Lower leg skin (tissue), 4 donors: ENCODE measurements at regions not wholly inside any gene's neighbourhood (a gene's known extent, or its start where the extent isn't known, plus 50 kb on each side); places are given as distances from the start of the nearest gene placed in this dataset.

Source experiments
- DNase-seq, 2 donors: peaks; one replicate each; pipeline ENCODE4 v3.0.0-alpha.2; 2019; ENCODE audit warnings: low spot score in 2 of 2
- H3K4me3 ChIP-seq: fragments of 200-600 bp; sonication (generic); 2 replicates; pipeline ENCODE4 v1.5.1; 2017; ENCODE audit warnings: mild to moderate bottlenecking, low read depth; ENCODE audit not compliant: poor library complexity, severe bottlenecking
- CTCF ChIP-seq, 3 donors: fragments of 450-650 bp; IDR thresholded peaks; one replicate each; pipeline ENCODE4 v1.5.1; 2016; ENCODE audit warnings: antibody characterized with exemption in 3 of 3, mild to moderate bottlenecking in 3 of 3, moderate library complexity in 2 of 3
- POLR2A ChIP-seq, 2 donors: fragments of 450-650 bp; IDR thresholded peaks; one replicate each; pipeline ENCODE4 v1.6.1; 2016 to 2017; ENCODE audit warnings: antibody characterized with exemption in 2 of 2, mild to moderate bottlenecking in 1 of 2, moderate library complexity in 1 of 2
- WGBS, 2 donors: methylation state at CpG; one replicate each; pipeline ENCODE4 v1.1.5; 2018; 5-methylcytosine and 5-hydroxymethylcytosine counted together
- intact Hi-C: fragments of 100-400 bp; cut with DNase I; formaldehyde crosslinking; loops from one replicate; pipeline ENCODE4 v1.15.0; 2023; ENCODE audit warnings: low total_unique reads

- 83 to 91% methylated on average over 8 to 15 of the region's 16 CpGs for WGBS, 2 donors
- DNase-seq = no peak
Measured at GRCh38 chr1:2934642-2935081, 86.6 kb upstream of the ACTRT2 start.

GRCh38 chr1:2935184-2935583 lies 86.1 kb upstream of the ACTRT2 start:
- H3K4me3 ChIP-seq = no peak overlapping the region
- intact Hi-C loops = no loop called here
- no peak for DNase-seq
- no peak for TF ChIP-seq CTCF (IDR thresholded peaks at IDR 0.05)
- no peak for TF ChIP-seq POLR2A (IDR thresholded peaks at IDR 0.05)
- 78 to 80% methylated on average over 2 to 5 of the region's 5 CpGs for WGBS, 2 donors

More at GRCh38 chr1:2934642-2935081, 86.6 kb upstream of the ACTRT2 start:
- no peak overlapping the region for H3K4me3 ChIP-seq
- intact Hi-C loops = no loop called here
- TF ChIP-seq CTCF (IDR thresholded peaks at IDR 0.05) = no peak
- no peak for TF ChIP-seq POLR2A (IDR thresholded peaks at IDR 0.05)

GRCh38 chr1:2935751-2936390 lies 85.4 kb upstream of the ACTRT2 start:
- DNase-seq = no peak
- intact Hi-C loops = no loop called here
- 69 to 76% methylated on average over 22 of the region's 23 CpGs for WGBS, 2 donors
- no peak for TF ChIP-seq CTCF (IDR thresholded peaks at IDR 0.05)
- TF ChIP-seq POLR2A (IDR thresholded peaks at IDR 0.05) = no peak
- no peak overlapping the region for H3K4me3 ChIP-seq

GRCh38 chr1:2936559-2937515 lies 84.4 kb upstream of the ACTRT2 start:
- TF ChIP-seq CTCF (IDR thresholded peaks at IDR 0.05) (no peak), POLR2A (IDR thresholded peaks at IDR 0.05) (no peak)
- 66 to 79% methylated on average over 22 of the region's 22 CpGs for WGBS, 2 donors
- DNase-seq = no peak
- no peak overlapping the region for H3K4me3 ChIP-seq
- intact Hi-C loops = no loop called here

GRCh38 chr1:2937805-2938204 lies 83.5 kb upstream of the ACTRT2 start:
- DNase-seq = no peak
- intact Hi-C loops = no loop called here
- WGBS, 2 donors = 70 to 95% methylated on average over 1 of the region's 1 CpG

More at GRCh38 chr1:2937805-2938204, 83.5 kb upstream of the ACTRT2 start:
- H3K4me3 ChIP-seq = no peak overlapping the region
- no peak for TF ChIP-seq POLR2A (IDR thresholded peaks at IDR 0.05)
- TF ChIP-seq CTCF (IDR thresholded peaks at IDR 0.05) = no peak
